NCI-H1417 treated with DMSO at 0.1 percent for 48 hours (cell line): ENCODE measurements at regions not wholly inside any gene's neighbourhood (a gene's known extent, or its start where the extent isn't known, plus 50 kb on each side); places are given as distances from the start of the nearest gene placed in this dataset.
"Not testable (repeated sequence)": the region's sequence is repeated elsewhere in the genome, so short reads cannot be mapped to it uniquely, and the experiment has no call there.

ENCODE experiments used
- DNase-seq: peaks from one replicate; lab custom pipeline; 2025; lab: John Stamatoyannopoulos, UW

DNA sequence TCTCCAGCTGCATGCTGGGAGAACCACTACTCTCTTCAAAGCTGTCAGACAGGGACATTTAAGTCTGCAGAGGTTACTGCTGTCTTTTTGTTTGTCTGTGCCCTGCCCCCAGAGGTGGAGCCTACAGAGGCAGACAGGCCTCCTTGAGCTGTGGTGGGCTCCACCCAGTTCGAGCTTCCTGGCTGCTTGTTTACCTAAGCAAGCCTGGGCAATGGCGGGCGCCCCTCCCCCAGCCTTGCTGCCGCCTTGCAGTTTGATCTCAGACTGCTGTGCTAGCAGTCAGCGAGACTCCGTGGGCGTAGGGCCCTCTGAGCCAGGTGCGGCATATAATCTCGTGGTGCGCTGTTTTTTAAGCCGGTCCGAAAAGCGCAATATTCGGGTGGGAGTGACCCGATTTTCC is 215.0 kb downstream of the STIM2 start:
- DNase-seq = not testable (repeated sequence)

DNA sequence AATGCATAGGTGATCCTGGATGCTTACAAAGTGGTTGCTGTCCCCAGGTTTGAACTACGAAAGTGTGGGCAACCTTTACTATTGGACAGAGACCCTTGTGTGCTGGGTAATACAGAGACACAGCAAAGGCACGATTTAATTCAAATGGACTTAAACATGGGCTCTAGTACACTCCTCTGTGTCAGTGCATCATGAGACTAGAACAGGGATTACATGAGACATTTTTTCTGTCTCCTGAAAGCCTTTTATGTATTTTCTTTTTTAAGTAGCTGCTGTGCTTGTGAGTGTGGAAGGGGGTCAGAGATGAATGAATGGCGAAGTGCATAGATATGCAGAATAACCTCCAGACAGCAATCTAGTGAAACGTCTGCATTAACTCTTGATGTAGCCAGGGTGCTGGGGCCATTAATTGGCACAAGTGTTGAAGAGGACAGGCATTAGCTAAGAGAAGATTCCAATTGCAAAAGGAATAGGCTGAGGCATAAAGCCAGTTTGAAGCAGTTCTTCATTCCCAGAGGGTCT is 218.4 kb downstream of the STIM2 start:
- DNase-seq = no peak

DNA sequence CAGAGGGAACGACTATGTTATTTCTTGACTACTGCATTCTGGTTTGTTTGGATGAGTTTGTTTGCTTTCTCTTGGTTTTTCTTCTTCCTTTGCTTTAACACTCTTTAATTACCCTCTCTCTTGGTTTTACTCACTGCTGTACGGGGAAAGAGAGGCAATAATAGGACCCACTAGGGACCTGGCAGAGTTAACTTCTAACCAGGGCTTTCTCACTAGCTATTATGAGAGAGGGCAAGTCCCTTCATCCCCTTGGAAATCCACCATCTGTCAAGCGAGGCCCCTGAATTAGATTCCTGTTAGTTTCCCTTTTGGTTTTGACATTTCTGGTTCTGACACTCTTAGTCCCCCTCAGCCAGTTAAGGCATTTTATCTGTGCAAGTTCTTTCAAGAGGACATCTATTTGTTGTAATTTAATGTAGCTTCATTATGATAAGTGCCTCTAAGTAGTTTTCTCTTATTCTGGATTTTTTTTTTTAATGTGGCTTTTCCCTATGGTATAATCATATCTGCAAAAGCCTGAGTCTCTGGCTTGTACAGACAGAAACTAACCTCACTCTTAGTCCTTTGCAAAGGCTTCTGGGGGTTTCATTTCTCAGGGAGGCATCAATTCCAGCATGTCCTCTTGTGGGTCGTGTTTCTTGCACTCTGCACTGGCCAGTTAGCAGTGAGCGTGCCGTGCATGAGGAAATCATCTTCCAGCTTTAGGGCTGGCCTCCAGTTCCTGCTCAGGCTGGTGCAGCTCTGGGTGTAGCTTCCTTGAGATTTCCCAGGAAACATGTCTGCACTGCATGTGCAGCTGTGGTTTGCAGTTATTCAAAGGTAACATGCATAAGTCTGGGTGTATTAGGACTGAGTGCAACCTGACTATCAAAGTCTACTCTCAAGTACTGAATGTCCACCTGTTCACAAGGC is 221.3 kb downstream of the STIM2 start:
- no peak for DNase-seq

DNA sequence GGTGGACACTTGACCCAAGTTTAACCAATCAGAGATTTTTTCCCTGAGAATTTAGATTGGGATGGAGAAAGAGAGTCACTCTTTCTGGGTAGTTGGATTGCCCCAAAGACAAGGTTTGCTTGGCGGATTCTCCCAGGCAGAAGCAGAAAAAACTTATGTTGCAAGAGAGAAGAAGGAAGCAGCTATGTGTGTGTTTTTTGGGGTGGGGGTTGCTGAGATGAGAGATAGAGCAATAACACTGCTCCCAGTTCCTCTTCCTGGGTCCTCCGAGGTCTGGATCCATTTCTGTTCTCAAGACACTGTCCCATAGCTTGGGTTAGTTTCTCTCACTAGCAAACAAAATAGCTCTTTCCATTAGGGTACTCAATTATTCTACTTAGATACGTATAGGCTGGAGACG is 222.1 kb downstream of the STIM2 start:
- no peak for DNase-seq

DNA sequence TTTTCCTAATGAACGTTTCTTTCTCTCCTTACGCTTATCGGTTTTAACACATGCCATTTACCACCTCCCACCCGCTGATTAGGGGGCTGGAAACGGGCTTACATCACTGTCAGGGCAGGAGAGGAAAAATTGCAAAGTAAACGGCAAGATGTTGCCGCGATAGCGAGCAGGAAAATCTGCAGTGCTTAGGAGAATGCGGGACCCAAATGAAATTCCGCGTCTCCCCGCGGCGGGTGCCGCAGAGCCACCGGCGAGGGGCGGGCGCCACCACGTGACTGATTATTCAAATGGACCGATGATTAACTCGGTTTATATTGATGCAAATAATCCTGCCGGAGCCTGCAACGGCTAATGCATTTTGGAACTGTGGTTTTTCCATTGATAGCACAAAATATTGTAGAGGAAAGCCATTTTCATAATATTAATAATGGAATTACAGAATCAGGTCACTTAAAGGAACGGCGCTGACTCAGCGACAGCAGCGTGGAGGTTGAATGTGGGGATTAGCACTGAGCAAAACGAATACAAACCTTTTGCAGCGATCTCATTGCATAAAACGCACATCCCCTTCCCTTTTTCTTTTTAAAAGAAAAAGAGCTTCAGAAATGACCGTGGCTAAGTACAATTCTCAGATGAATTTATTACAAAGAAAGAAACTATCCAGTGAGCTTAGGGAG is 224.2 kb downstream of the STIM2 start:
- no peak for DNase-seq

DNA sequence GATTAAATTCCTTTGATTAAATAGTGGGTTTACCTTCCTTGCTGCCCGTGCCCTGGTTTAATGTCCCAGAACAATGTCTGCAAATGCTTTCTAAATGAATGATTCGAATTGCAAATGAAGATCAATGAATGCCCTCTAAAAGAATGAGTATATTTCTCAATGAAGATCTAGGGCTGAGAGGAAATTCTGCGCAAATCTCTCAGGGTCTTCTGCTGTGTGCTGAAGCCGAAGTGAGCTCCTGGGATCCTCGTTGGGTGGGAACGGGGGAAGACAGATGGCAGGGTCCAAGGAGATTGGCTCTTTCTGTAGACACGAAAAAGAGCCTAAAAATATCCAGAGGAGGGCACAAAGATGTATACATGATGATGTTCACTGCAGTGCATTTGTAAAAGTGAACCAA is 224.8 kb downstream of the STIM2 start:
- no peak for DNase-seq

DNA sequence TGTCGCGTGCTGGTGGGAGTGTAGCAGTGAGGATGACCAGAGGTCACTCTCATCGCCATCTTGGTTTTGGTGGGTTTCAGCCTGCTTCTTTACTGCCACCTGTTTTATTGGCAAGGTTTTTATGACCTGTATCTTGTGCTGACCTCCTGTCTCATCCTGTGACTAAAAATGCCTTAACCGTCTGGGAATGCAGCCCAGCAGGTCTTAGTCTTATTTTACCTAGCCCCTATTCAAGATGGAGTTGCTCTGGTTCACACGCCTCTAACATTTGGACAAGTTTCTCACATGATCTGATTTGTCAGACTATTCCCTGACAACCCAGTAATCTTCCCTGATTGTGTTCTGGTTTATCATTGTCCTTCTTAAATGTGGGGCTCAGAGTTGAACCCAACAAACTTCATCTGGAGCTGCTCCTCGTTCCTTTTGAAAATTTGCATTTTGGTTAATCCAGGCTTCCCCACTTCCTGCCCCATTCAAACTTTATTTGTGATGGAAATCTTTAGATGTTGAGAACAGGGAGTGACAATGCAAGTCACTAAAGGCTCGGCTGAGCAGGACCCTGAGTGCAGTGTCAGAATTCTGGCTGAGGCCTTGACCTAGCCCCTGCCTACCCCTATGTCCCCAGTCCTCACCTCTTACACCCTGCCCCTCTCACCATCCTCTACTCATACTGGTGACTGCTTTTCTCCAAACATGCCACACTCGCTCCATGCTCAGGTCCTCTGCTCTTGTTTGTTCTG is 226.8 kb downstream of the STIM2 start:
- DNase-seq = no peak

DNA sequence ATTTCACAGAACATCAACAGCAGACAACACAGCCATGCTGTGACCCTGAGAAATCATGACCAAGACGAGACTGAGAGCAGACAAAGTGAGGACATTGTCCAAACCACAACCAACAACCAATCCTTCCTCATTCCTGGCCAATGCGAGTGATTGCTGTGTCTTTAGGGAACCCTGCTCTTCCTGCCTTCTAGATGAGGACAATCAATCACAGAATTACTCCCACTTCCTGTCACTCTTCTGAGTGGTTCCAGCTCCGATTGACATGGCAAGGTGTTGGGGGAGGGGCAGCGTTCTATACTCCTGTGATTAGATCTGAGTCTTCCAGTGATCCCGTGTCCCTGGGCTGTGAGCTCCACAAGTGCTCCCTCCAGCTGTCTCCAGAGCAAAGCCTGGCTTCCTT is 227.8 kb downstream of the STIM2 start:
- no peak for DNase-seq

DNA sequence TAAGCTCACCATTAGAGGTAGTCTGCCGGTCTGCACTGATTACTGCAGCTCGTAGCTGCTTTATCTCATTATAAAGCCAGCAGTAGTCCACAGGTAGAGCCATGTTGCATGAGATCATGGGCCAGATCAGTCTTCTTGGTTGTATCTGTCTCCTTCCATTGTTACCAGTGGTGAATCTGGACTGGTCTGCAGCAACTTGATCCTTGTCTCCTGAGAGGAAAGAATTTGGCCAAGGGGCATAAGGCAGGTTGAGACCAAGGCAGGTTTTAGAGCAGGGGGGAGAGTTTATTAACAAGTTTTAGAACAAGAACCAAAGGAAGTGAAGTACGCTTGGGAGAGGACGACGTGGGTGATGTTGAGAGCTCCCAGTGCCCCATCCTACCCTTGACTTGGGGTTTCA is 228.5 kb downstream of the STIM2 start:
- DNase-seq = no peak

DNA sequence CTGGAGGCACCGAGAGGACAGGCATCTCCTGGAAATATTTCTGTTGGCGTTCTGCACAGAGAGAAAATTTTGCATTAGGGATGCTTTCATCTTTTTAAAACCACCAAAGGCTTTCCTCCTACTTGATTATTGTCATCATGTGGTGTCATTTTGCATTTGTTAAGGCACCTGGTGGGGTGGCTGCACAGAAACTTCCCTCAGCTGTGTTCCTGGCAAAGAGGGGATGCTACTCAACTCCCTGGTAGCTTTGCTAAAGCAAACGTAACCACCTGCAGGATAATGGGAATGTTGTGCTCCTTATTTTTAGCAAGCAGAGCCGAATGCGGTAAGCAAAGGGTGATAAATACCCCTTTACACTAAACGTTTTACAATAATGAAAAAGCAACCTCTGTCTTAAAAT is 229.8 kb downstream of the STIM2 start:
- no peak for DNase-seq

DNA sequence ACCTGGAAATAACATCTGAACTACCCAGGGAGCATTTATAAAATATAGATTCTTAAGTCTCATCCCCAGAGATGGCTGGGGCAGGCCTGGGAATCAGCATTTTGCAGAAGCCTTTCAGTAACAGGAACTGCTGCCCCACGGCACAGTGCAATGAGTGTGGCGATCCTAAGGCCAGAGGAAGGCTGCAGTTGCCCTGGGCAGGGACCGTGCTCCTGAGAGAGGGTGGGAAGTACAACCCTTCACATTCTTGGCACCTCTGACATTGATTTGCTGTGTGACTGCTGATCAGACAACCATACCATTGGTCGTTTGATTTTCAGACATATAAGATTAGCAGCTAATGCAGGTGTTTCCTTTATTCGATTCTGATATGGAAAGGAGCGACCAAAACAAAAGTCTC is 233.6 kb downstream of the STIM2 start:
- no peak for DNase-seq

DNA sequence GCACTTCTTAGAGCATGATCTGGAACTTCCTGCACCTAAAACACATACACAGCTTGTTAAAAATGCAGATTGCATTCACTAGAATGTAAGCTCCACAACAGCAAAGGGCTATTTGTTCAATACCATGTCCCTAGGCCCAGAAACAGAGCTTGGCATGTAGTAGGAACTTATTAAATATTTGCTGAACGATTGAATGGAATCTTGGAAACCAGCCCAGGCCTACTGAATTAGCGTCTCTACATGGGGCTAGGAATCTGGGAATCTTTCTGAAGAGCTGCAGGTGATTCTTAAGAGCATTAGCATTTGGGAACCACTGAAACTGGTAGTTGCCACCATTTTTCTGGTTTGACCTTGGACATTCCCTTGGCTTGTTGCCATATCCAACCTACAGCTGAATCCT is 234.1 kb downstream of the STIM2 start:
- no peak for DNase-seq

DNA sequence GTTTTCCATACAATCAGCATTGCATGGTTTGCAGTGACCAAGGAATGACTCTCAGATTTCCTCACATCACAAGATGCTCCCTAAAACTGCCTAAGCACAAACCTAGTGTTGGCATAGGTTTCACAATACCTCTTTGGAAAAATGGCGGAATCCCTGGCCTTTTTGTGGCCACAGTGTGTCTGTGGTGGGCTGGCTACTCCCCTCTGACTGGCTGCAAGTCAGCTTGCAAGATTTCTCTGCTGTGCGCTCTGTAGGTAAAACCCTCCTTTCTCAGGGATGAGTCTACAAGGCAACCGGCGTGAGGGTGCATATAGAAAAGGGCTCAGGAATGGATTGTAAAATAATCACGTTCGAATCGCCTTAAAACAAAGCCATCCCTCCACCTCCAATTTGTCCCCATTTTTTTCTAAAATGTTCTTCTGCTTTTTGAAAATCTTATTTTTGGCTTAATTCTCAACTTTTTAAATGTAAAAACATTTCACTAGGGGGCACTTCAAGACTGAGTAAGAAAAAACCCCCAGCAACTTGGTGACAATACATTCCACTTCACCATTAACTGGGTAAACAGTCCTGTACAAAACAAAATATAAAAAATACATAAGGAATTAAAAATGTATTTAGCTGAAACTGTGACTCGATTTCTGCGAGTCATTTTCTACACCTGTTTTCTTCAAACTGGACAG is 235.6 kb downstream of the STIM2 start:
- no peak for DNase-seq

DNA sequence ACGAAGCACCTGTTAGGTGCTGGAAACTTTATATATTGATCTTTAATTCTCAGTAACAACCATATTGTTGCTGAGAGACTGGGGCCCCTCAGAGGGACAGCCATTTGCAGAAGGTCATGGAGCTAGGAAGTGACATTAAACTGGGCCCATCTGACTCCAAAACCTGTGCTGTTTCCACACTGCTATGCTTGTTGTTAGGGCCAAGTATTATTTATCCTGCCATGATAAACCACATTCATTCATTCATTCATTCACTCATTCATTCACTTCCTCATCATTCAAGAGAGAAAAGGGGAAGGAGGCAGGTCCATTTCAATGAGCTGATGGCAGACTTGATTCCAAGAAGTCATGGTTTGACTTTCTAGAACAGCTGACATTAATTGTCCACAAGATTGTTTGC is 237.4 kb downstream of the STIM2 start:
- no peak for DNase-seq

DNA sequence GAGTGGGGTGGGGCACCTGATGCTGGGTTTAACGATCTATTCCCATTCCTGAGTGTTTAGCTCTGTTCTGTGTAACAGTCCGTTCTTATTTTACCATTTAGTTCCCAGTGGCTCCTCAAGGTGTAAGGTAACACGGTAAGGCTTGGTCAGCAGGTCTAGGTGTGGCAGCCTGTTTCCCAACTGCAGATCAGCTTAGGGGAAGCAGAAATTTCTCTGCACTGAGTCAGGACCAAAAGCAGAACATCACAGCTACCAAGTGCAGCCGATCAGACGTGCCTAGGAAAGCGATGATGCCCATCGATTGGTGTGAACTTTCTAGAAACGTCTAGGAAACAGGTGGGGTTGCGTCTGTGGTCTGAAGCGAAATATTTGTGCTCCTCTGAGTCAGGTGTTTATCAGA is 240.1 kb downstream of the STIM2 start:
- no peak for DNase-seq

DNA sequence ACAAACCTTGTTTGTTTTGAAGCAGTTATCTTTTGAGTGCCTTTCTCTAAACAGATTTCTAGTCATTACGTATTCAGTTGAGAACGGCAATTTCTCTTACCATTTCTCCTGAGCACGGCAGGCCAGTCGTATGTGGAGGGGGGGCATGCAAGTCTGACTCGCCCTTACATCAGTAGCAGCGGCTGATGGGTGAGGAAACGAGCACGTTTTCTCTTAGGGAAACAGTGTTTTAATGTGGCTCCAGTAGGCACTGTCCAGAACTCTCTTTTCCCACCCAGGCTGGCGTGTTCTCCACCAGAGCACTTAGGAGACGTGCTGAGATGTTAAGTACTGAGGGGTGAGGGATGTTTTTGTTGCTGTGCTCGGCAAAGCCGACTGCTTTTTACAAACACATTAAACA is 240.5 kb downstream of the STIM2 start:
- no peak for DNase-seq

DNA sequence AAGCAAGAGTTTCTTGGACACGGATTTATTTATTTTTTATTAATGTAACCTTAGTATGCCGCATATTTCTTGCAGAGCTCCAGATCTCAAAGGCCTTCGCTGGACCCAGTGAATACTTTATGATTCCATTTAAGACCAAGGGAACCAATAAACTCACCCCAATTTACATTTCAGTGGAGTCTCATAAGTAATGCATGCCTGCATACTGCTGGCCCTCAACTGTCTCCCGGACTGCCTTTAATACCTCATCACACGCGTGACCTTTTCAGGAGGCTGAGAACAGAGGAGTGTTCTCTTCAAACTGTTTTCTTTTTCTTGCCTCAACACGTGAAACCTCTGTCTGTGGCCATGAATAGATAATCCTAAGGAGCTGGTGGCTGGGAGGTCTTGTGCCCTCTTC is 240.9 kb downstream of the STIM2 start:
- DNase-seq = no peak

DNA sequence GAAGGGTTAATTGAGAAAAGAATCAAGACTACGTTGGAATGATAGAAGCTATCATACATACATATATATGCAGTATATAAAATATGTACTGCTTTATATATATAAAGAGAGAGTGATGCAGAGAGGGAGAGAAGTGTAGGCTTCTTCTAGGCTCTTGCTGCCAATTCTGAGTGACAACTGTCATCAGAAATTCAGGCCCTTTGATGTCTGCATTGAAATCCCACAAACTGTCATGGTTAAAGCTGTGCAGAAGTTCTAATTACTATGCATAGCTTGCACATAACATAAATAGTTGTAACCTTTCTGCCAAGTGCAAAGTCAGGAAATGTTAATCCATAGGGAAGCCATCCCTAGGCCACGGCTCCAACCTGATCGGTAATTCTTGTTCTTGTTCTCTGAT is 251.0 kb downstream of the STIM2 start:
- no peak for DNase-seq

DNA sequence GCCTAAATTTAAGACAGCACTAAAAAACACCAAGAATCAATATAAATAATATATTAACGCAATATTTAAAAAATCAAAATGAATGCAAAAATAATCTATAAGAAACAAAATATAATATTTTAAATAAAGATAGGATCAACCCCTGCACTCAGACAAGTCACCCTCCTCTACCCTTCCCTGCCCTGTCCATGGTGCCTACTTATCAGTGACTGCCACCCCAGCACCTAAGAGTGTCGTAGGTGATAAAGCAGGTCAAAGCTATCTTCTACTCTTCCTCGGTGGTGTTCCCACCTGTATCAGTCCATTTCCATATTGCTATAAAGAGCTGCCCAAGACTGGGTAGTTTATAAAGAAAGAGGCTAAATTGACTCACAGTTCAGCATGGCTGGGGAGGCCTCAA is 251.9 kb downstream of the STIM2 start:
- DNase-seq = no peak

DNA sequence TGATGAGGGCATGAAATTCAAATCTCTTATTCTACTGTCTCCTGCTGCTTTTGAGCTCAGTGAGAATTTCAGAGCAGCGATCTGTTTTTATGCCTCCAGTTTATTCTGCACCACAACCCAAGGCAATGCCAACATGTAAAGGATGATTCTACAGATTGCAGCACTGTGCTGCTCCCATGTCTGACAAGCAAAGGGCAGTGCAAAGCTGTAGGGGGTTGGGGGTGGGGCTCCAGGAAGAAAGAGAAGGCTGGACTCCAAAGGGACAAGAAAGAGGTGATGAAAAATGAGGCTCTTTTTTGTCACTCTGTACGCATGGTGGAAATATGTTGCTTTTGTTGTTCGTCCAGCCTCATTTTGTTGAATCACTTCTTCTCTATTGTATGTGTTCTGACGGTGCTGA is 254.6 kb downstream of the STIM2 start:
- DNase-seq = no peak

DNA sequence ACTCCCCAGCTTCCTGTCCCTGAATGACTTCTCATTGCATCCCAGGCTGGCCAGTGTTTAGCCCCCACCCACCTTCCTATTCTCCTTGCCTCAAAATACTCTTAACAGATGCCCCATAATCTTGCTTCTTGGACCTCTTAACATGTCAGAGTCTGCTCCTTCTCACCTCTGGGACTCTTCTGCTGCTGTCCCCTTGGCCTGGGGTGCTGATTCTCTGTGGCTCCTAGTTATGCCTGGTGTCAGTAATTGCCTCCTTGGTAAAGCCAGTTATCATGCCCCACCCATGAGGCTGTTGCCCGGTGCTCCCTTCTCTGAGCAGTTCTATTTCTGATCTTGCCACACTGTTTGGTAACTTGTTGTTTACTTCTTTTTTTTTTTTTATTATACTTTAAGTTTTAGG is 256.8 kb downstream of the STIM2 start:
- no peak for DNase-seq

DNA sequence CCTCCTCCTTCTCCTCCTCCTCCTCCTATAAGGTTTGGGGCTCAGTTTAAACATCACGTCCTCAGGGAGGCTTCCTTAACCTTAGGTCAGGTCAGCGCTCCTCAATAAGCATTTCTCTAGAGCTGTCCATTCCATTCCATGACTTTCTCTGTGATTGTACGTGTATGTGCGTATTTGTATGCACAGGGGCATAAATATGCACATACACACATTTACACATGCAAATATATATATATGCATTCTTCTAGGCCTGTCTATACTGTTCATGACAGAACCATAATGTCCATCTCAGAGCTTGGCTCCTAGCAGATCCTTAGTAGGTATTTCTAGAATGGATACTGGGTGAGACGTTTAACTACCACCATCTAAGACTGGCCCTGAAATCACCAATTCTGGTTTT is 258.6 kb downstream of the STIM2 start:
- DNase-seq = no peak
